Stimulated activated CD4-positive, alpha-beta T cell treated with anti-CD3 and anti-CD28 coated beads, TNF-alpha, amount 100 ng/mL, for 1 hour (primary cell): ENCODE measurements at regions not wholly inside any gene's neighbourhood (a gene's known extent, or its start where the extent isn't known, plus 50 kb on each side); places are given as distances from the start of the nearest gene placed in this dataset.
"Not testable (repeated sequence)": the region's sequence is repeated elsewhere in the genome, so short reads cannot be mapped to it uniquely, and the experiment has no call there.

Source experiments
- DNase-seq, 3 donors: peaks; one replicate each; pipeline ENCODE4 v3.0.0-alpha.2; 2020; ENCODE audit warnings: low read depth in 3 of 3, low spot score in 1 of 3

GRCh38 chr12:14207905-14208551 lies 157.5 kb upstream of the ATF7IP start:
- DNase-seq: no peak

GRCh38 chr12:14211947-14212387 lies 153.5 kb upstream of the ATF7IP start:
- DNase-seq: no peak

- no peak for DNase-seq
Measured at GRCh38 chr12:14213542-14213941, 151.9 kb upstream of the ATF7IP start.

- no peak for DNase-seq
Measured at GRCh38 chr12:14214495-14214894, 151.0 kb upstream of the ATF7IP start.

- DNase-seq: not testable (repeated sequence)
Measured at GRCh38 chr12:14215949-14216348, 149.5 kb upstream of the ATF7IP start.

- DNase-seq: no peak
Measured at GRCh38 chr12:14216405-14217294, 148.8 kb upstream of the ATF7IP start.

- no peak for DNase-seq
Measured at GRCh38 chr12:14219156-14219555, 146.3 kb upstream of the ATF7IP start.

- not testable (repeated sequence) for DNase-seq
Measured at GRCh38 chr12:14219670-14220069, 145.8 kb upstream of the ATF7IP start.

- DNase-seq: no peak
Measured at GRCh38 chr12:14225064-14225463, 140.4 kb upstream of the ATF7IP start.

GRCh38 chr12:14235176-14235575 lies 130.3 kb upstream of the ATF7IP start:
- DNase-seq: not testable (repeated sequence)

- DNase-seq: not testable (repeated sequence)
Measured at GRCh38 chr12:14236641-14237040, 128.8 kb upstream of the ATF7IP start.

- no peak for DNase-seq
Measured at GRCh38 chr12:14238221-14238792, 127.2 kb upstream of the ATF7IP start.

GRCh38 chr12:14239350-14239934 lies 126.0 kb upstream of the ATF7IP start:
- no peak for DNase-seq

- no peak for DNase-seq
Measured at GRCh38 chr12:14239935-14240872, 125.3 kb upstream of the ATF7IP start.

- no peak for DNase-seq
Measured at GRCh38 chr12:14240873-14241220, 124.6 kb upstream of the ATF7IP start.

- DNase-seq: not testable (repeated sequence)
Measured at GRCh38 chr12:14242825-14243224, 122.7 kb upstream of the ATF7IP start.

- DNase-seq: no peak
Measured at GRCh38 chr12:14243941-14244340, 121.5 kb upstream of the ATF7IP start.

GRCh38 chr12:14244876-14245669 lies 120.4 kb upstream of the ATF7IP start:
- no peak for DNase-seq

GRCh38 chr12:14247166-14247565 lies 118.3 kb upstream of the ATF7IP start:
- DNase-seq: no peak

GRCh38 chr12:14249368-14249767 lies 116.1 kb upstream of the ATF7IP start:
- no peak for DNase-seq
